ENCODE measurements at regions not wholly inside any gene's neighbourhood (a gene's known extent, or its start where the extent isn't known, plus 50 kb on each side); places are given as distances from the start of the nearest gene placed in this dataset.
"Not testable (repeated sequence)": the region's sequence is repeated elsewhere in the genome, so short reads cannot be mapped to it uniquely, and the experiment has no call there.

- no peak for DNase-seq (ENCODE audit: low read depth)
Observed at GRCh38 chr4:131339137-131339536, 1810.0 kb upstream of the PCDH10 start.

DNA sequence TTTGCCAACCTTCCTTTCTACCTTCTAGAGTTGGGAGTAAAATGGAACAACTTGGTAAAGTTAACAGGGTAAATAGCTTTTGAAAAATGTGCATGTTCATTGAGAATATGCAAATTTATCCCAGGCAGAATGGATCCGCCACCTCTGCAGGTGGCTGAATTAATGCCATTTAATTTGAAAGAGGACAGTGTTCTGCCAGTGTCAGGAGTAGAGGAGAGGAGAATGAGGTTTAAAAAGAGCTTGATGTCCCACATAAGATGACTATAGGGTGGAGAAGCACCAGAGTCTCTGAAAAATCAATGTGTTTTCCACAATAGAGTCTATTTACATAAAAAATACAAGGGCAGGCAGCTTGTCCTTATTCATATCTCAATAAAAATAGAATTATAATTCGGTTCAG, 1804.3 kb upstream of the PCDH10 start:
- DNase-seq (ENCODE audit: low read depth): no peak

DNA sequence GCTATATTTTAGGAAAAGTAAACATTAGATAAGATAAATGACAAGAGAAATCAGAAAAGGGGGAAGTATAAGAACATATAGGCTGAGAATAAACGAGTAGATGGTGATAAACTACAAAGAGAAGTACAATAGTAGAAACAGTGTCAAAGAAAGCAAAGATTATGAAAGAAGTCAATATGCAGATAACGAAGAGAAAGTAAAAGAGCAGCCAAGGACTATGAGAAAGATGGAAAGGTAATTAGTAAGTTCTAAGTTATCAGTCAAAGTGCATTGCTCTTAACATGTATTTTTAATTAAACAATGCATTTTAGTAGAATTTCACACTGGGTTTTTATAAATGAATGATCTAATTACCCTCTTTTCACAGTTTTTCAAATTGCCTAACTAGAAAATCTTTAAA, 1801.3 kb upstream of the PCDH10 start:
- DNase-seq (ENCODE audit: low read depth): no peak

DNA sequence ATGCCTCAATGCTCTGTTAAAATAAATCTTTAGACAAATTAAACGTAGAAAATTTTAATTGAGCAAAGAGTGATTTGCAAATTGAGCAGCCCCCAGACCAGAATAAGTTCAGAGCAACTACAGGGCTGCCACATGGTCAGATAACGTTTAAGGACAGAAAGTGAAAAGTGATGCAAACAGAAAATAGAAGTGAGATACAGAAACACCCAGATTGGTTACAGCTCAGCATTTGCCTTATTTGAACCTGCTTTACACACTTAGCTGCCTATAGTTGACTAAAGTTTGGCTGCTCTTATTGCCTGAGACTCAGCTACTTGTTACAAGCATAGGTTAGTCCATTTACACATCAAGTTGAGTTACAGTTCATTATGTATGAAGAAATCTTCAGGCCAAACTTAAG, 1800.8 kb upstream of the PCDH10 start:
- DNase-seq (ENCODE audit: low read depth): no peak

GRCh38 chr4:131352371-131352770, 1796.7 kb upstream of the PCDH10 start:
- DNase-seq (ENCODE audit: low read depth): not testable (repeated sequence)

GRCh38 chr4:131366714-131367113, 1782.4 kb upstream of the PCDH10 start:
- DNase-seq (ENCODE audit: low read depth): no peak

GRCh38 chr4:131367441-131367840, 1781.7 kb upstream of the PCDH10 start:
- no peak for DNase-seq (ENCODE audit: low read depth)

- no peak for DNase-seq (ENCODE audit: low read depth)
Observed at GRCh38 chr4:131370846-131371245, 1778.2 kb upstream of the PCDH10 start.

- no peak for DNase-seq (ENCODE audit: low read depth)
Observed at GRCh38 chr4:131381055-131381454, 1768.0 kb upstream of the PCDH10 start.

- DNase-seq (ENCODE audit: low read depth): no peak
Observed at GRCh38 chr4:131382839-131383238, 1766.3 kb upstream of the PCDH10 start.

DNA sequence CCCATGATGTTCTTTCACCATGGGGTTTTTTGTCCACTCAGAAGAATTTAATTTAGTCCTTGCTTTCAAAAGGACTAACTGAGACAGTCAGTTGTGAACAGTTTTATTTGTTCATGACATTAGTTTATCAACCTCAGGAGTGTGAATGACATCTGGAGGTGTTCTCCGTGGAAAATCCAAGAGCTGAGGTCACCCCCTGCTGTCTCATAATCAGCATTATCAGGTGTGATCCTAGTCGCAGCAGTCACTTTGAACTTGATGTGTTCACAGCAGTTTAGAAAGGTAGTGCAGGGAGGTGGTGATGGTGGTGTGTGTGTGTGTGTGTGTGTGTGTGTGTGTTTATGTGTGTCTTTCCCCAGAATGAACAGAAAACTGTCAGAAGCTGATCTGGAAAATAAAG, 1760.8 kb upstream of the PCDH10 start:
- no peak for DNase-seq (ENCODE audit: low read depth)

DNA sequence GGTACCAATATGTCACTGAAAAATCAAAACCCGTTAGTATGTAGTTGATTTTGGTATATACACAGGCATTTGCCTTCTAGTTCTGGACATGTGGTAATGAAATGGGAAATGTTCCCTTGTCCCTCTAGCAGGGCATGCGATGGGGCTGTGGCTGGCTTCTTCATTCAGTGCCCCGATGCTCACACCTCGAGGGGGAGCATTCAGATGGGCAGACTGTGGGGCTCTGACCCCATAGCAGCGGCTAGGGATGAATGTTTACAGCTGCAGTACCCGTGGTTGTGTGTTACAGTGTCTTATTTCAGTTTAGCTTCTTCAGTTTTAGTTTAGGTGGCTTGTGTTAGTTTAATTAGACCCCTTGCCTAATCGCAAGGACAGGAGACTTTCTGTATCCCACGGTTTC, 1741.0 kb upstream of the PCDH10 start:
- DNase-seq (ENCODE audit: low read depth): no peak

DNA sequence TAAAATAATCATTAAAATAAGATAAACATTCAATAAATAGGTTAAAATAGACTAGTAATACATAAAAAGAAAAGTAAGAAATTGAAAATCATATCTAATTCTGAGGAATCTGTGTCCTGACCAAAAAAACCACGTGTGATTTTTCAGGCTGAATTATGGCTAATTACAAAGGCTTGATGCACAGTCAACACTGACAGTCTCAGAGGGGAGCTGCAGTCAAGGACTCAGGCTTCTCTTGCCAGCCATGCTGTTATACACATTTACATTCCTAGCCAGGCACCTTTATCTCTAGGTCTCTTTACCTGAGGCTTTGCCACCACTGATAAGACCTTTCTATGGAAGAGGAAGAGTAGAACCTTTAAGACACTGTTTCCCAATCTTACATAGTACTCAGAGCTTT, 1737.7 kb upstream of the PCDH10 start:
- DNase-seq (ENCODE audit: low read depth): no peak

DNA sequence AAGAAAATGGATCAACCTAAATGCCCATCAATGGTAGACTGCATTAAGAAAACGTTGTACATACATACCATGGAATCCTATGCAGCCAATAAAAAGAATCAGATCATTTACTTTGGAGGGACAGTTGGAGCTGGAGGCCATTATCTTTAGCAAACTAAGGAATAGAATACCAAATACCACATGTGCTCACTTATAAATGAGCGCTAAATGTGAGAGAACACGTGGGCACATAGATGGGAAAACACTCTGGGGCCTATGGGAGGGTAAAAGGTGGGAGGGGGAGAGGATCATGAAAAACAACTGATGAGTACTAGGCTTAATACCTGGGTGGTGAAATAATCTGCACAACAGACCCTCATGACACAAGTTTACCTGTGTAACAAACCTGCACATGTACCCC, 1729.9 kb upstream of the PCDH10 start:
- no peak for DNase-seq (ENCODE audit: low read depth)

GRCh38 chr4:131426023-131426758, 1722.9 kb upstream of the PCDH10 start:
- DNase-seq (ENCODE audit: low read depth): no peak

- DNase-seq (ENCODE audit: low read depth): peak; percentile 29
Observed at GRCh38 chr4:131427000-131427399, 1722.1 kb upstream of the PCDH10 start.

DNA sequence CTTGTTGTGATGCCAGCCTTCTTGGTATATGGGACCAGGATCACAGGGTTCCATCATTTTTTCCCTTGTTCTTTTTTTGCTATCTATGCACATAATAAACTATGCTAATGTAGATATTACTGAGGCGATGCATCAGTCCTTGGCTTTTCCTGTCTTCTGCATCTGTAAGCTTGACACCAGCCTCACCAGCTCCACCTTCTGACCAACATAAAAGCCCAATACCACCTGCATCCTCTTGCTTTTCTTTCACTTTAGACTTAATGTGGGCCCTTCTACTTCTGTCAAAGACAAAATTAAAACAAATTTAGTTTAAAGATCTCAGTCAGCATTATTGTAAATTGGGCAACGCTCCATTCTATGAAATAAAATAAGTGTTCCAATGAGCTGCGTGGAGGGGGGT, 1718.8 kb upstream of the PCDH10 start:
- peak; percentile 11 for DNase-seq (ENCODE audit: low read depth)

DNA sequence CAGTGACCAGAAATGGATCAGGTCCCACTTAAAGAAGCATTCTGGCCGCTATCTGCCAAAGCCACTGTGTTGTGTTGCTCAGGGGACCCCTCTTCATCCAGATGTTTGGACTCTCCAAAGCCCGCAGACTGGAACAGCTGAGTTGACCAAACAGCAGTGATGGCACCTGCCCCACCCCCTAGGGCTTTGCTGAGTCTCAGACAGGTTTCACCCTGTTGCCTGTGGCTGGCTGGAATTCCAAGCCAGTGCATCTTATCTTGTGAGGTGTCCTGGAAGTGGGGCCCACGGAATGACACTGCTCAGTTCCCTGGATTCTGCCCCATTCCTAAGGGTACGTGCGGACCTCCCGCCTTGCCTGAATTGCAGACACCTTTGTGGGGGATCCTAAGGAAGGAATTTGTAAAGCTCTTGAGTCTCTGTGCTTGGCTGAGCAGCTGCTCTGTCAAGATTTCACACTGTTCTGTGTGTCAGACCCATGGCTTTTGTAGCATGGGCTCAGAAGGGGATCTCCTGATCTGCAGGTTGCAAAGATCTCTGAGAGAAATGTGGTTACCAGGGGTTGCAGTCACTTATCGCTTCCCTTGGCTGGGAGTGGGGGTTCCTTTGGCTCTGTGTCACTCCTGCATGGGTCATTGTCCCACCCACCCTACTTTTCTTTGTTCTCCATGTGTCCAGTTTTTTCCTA, 1707.9 kb upstream of the PCDH10 start:
- no peak for DNase-seq (ENCODE audit: low read depth)

DNA sequence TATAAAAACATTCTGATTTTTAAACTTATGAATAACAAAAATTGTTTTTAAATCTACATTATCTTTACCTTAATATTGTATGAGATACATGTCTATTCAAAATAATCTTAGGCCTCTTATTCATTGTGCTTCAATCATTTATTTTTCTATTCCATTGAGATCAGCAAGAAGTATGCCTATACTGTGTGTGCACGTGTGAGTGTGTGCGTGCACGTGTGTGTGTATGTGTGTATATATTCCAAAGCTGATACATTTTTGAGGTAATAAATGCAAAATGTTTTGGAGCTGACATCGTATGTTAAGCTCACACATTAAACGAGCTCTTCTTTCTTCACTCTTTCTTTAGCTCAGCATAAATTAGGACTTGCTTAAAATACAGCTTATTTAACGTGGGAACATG, 1701.2 kb upstream of the PCDH10 start:
- no peak for DNase-seq (ENCODE audit: low read depth)

- no peak for DNase-seq (ENCODE audit: low read depth)
Observed at GRCh38 chr4:131450572-131451209, 1698.4 kb upstream of the PCDH10 start.

GRCh38 chr4:131459430-131460101, 1689.5 kb upstream of the PCDH10 start:
- no peak for DNase-seq (ENCODE audit: low read depth)

- no peak for DNase-seq (ENCODE audit: low read depth)
Observed at GRCh38 chr4:131470360-131470759, 1678.7 kb upstream of the PCDH10 start.

GRCh38 chr4:131488772-131489171, 1660.3 kb upstream of the PCDH10 start:
- DNase-seq (ENCODE audit: low read depth): peak; percentile 86
